ENCODE measurements at regions not wholly inside any gene's neighbourhood (a gene's known extent, or its start where the extent isn't known, plus 50 kb on each side); places are given as distances from the start of the nearest gene placed in this dataset.

GRCh38 chr4:74624351-74625151 lies 169.8 kb downstream of the BTC start:
- no peak for TF ChIP-seq CTCF (IDR thresholded peaks at IDR 0.05; ENCODE audit: borderline replicate concordance, insufficient read depth, low read depth, low read length)
- H3K4me3 ChIP-seq (ENCODE audit: low read depth, low read length) = no peak overlapping the region

GRCh38 chr4:74625981-74626380 lies 168.3 kb downstream of the BTC start:
- no peak for TF ChIP-seq CTCF (IDR thresholded peaks at IDR 0.05; ENCODE audit: borderline replicate concordance, insufficient read depth, low read depth, low read length)
- H3K4me3 ChIP-seq (ENCODE audit: low read depth, low read length) = no peak overlapping the region

- no peak for TF ChIP-seq CTCF (IDR thresholded peaks at IDR 0.05; ENCODE audit: borderline replicate concordance, insufficient read depth, low read depth, low read length)
- no peak overlapping the region for H3K4me3 ChIP-seq (ENCODE audit: low read depth, low read length)
Observed at GRCh38 chr4:74627093-74627492, 167.2 kb downstream of the BTC start.

GRCh38 chr4:74627504-74627903 lies 166.8 kb downstream of the BTC start:
- no peak overlapping the region for H3K4me3 ChIP-seq (ENCODE audit: low read depth, low read length)
- TF ChIP-seq CTCF (IDR thresholded peaks at IDR 0.05; ENCODE audit: borderline replicate concordance, insufficient read depth, low read depth, low read length) = no peak

- no peak for TF ChIP-seq CTCF (IDR thresholded peaks at IDR 0.05; ENCODE audit: borderline replicate concordance, insufficient read depth, low read depth, low read length)
- no peak overlapping the region for H3K4me3 ChIP-seq (ENCODE audit: low read depth, low read length)
Observed at GRCh38 chr4:74628852-74629620, 165.3 kb downstream of the BTC start.

DNA sequence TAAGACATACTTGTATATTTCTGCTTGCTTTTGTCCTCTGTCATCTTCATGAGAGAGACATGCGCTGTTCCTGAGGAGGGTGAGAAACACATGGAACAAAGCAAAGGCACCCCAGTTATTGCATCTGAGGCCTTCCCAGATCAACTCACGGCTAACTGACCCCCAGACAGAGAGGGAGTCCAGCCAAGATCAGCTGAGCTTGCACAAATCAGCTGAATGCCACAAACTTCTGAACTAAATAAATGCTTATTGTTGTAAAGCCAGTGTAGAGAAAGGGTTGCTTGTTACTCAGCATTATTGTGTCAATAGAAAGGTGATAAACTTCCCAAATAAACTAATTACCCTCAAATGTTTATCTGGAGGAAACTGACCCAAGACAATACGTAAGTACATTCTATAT lies 163.8 kb downstream of the BTC start:
- TF ChIP-seq CTCF (IDR thresholded peaks at IDR 0.05; ENCODE audit: borderline replicate concordance, insufficient read depth, low read depth, low read length) = no peak
- no peak overlapping the region for H3K4me3 ChIP-seq (ENCODE audit: low read depth, low read length)

DNA sequence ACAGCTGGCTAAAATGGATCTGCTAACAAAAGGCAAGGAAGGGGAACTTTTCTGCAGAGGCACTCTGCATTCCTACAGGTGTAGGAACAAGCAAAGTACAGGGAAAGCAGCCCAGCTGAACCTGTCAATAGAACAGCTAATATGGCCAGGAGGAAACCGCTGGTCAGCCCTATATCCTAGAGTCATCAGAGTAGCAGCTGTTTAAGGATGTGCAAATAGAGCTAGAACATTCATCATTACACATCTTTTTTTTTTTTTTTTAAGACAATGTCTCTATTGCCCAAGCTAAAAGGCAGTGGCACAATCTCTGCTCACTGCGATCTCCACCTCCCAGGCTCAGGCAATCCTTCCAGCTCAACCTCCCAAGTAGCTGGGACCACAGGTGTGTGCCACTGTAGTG lies 163.0 kb downstream of the BTC start:
- no peak for TF ChIP-seq CTCF (IDR thresholded peaks at IDR 0.05; ENCODE audit: borderline replicate concordance, insufficient read depth, low read depth, low read length)
- H3K4me3 ChIP-seq (ENCODE audit: low read depth, low read length) = no peak overlapping the region
